ENCODE measurements at regions not wholly inside any gene's neighbourhood (a gene's known extent, or its start where the extent isn't known, plus 50 kb on each side); places are given as distances from the start of the nearest gene placed in this dataset.
A peak's percentile ranks its signal among the peaks of the same experiment; 100 is the strongest.
"Not testable (repeated sequence)": the region's sequence is repeated elsewhere in the genome, so short reads cannot be mapped to it uniquely, and the experiment has no call there.

DNA sequence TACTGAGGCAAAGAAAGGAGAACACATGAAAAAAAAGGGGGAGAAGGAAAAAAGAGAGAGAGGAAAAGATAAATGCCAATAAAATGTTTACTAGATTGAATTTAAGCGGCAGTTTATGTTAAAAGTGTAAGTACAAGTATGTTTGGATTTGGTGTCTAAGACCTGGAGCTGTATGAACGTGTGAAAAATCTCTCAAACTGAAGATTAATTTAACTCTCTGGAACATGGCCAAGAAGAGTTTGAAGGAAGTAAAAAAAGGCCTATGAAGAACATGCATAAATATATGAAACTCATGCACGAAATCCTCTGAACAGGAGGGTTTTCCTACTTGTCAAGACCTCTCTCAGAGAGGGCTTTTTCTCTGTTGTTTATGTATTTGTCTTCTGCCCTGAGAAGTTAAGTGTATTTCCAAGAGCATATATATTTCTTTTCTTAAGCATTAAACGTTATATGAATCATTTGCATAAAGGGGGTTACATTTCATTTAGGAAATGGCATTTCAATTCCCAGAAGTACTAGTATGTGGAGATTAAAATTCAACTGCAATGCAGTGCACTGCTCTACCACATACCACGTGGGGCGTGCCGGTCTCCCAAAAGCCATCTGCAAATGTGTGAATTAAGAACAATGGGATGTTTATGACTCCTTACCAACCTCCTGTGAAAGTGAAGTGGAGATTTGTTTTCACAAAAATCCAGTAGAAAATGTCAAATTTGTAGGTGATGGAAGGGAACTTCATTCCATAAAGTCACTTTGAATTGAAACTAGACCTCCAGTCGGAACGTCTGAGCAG, 281.1 kb upstream of the TRIB2 start:
- DNase-seq, result no peak

DNA sequence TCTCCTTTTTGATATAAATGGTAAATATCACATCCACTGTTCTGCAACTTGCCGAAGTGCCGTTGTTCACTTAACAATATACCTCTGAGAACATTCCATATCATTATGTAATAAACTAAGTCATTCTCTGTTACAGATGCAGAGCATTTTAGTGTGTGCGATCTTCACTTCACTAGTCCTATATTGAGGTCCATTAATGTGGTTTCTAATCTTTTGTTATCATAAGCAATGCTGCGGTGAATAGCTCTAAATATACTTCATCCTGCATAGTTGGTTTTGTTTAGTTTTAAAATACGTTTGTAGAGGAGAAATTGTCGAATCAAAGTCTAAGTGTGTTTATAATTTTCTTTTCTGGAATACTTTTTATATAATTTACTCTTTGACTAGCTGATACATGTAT, 280.3 kb upstream of the TRIB2 start:
- DNase-seq, result no peak

DNA sequence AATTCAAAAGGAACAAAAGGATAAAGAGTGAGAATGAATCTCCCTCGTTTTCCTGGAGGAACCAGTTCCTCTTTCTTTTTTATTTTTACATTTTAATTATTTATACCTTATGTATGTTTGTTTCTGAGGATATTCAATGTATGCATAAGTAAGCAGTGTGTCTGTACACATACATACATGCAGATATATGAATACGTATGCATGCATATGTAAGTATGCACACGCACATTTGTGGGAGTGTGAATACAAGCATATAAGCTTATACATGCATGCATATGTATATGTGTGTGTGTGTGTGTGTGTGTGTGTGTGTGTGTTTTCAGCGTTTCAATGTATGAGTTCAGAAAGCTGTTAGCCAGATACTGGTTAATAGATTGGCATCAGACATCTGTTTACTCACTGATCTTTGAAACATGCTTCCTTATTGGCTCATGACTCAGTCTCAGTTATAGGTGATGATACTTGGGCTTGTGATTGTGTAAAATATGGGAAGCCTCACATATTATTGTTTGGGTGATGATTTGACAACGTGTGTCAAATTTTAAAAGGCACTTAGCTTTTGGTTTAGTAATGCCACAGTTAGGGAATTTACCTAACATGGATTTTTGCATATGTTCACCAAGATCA, 279.7 kb upstream of the TRIB2 start:
- DNase-seq, result no peak

DNA sequence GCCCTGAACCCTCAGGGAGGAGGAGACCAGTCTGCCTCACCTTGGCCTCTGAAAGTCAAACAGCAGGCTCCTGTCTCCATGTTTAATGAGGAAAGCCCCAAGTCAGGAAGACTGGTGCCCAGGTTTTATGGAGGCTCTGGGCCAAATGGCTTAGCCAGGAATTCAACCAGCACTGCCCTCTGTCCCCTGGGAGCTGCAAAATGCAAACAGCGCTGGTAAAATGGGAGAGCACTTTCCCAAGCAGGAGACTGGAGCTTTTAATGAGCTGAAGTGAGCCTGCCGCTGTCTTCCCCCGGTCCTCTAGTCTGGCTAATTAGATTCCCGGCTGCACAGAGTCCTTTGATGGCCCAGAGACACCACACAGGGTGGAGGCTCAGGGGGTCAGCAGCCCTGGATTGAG, 276.0 kb upstream of the TRIB2 start:
- DNase-seq, result peak; percentile 78

DNA sequence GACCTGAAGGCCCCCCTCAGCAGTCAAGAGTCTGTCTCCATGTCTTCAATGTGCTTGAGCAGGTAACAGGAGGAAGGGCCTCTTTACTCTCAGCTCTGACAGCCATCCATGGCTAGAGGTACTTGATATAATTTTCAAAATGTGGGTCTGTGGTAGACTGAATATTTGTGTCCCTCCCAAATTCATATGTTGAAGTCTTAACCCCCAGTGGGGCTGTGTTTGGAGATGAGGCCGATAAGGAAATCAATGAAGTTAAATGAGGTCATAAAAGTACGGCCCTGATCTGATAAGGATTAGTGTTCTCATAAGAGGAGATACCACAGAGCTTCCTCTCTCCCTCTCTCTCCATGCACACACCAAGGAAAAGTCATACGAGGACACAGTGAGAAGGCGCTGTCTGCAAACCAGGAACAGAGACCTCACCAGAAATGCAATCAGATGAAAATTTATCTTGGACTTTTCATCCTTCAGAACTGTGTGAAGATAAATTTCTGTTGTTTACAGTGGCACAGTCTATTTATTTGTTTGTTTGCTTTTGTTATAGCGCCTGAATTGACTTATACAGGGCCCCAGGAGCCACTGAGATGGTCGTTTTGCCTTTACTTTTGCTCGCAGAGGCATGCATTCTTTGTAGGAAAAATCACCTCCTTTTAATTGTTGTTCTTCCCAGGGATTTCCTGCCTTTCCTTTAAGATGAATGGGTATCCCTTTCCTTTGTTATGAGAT, 274.8 kb upstream of the TRIB2 start:
- DNase-seq, result no peak

DNA sequence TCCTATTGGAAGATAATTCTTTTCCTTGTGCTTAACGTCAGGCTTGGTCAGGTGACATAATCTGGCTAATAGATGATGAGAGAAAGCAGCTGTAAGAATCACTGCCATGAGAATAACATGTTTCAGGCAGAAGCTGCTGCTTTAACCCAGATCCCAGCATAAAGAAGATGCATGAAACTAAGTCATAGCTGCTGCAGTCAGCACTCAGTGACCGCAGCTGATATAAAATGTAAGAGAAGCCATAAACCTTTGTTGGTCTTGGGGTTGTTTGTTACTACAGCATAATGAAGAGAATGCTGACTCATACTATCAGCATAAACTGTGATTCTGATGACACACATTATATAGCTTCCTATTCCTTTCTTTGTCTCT, 274.3 kb upstream of the TRIB2 start:
- no peak for DNase-seq

DNA sequence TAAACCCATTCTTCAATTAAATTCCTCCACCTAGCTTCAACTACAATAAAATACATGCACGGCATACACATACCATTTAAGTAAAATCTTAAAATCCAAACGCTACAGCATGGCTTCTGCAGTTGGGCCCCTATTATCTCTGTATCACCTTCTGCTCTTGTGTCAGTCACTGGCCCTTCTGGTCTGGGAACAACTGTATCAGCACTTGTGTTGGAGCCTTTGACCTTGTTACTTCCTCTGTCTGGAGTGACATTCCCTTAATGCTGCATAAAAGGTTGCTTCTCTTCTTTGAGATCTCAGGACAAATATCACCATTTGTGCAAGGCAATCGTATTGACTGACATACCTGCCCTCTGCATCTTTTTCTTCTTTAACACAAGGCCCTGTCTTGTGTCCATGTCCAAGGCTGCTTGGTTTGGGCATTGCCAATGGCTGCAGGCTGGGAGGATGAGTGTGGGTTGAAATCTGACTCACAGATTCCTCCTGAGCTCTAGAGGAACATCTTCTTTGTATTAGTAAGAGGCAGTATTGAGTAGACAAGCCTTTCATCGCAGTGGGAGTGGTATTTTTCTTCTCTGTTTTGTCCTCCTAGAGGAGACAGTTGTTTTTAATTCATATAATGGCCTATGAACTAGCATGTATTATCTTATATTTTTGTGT, 267.8 kb upstream of the TRIB2 start:
- DNase-seq, result no peak

DNA sequence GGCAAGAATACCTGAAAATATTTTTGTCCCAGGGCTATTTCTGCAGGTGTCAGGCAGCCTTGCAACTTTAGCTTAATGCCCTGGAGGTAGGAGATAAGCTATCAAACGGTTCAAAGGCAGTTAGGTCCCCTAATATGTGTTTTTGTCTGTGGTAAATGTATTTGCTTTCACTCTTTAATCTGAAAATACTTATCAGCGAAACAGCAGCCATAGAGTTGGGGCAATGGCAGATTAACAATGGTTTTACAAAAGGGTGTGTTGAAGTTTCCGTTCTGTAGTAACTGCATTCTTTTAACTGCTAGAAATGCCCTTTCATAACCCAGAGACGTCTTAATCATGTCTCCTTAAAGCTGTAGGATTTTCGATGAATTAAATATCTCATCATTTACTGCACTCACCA, 265.0 kb upstream of the TRIB2 start:
- DNase-seq, result no peak

DNA sequence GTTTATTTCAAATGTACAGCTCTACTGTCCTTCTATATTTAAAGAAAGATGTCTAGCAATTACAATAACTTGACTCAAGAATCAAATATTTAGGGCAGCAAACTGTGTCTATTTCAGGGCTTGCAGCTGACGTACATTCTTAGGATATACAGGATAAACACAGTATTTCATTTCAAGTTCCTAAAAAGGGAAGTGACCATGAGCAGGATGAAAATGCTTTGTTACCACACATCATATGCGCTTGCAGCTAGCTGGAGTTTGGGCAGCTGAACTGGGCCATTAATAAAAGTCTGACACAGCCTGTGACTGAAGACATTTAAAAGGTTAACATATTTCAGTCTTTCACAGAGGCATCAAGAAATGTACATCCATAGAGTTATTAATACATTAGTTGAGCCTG, 264.6 kb upstream of the TRIB2 start:
- no peak for DNase-seq

DNA sequence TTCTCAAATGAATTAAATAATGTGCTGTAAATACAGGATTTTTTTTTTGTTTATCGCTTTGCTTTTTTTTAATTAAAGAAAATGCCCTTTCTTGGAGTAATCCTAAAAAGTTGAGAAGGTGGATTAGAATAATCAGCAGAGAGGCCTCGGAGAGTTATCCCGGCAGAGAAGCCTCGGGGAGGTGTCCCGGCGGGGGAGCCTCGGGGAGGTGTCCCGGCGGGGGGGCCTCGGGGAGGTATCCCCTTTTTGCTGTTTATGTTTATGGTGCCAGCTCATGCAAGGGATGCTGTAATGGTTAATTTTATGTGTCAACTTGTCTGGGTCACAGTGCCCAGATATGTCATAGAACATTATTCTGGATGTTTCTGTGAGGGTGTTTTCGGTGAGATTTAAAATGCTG, 263.0 kb upstream of the TRIB2 start:
- no peak for DNase-seq

DNA sequence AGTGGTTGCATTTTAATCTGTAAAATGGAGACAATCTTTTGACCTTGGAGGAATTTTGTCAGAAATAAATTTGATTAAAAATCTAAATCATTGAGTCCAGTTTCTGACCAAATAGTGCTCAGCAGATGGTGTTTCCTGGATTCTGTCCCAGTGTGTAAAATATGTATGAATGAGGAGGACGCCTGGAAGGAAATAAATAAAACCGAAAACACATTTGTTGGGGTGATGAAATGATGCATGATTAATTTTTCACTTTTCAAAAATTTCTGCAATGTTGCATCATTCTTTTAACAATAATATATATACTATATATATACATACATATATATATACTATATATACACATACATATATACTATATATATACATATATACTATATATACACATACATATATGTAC, 261.1 kb upstream of the TRIB2 start:
- no peak for DNase-seq

DNA sequence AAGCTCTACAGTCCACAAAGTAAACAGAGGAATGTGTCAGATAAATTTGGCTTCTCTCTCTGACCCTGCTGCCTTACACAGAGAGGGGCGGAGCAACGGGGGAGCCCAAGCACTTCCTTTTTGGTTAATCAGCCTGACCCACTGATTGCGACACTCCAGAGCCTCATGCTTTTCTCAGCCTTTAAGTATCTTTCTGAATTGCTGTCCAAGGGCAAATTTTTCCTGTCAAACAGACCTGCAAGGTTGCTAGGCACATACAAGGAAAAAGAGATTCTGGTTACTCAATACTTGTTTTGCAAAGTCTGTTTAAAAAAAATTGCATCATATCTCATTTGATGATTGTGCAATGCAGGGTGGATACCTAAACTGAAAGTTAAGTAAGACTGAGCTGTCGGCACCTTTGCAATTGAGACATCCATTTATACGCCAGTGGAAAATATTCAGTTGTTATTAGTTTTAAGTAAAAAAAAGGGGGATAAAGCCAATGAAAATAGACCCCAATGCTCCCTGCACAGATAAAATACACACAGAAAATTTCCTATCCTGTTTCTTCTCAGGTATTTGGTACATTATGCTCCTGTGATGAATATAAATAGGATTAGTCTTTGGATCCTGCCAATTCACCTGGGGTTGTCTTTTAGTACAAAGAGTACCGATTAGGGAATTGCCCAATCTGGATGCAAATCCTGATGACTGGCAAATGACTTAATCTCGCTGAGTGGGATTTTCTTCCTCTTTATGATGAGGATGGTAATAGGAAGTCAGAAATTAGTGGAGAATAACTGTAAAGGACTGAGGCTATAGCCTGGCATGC, 260.2 kb upstream of the TRIB2 start:
- DNase-seq, result no peak

DNA sequence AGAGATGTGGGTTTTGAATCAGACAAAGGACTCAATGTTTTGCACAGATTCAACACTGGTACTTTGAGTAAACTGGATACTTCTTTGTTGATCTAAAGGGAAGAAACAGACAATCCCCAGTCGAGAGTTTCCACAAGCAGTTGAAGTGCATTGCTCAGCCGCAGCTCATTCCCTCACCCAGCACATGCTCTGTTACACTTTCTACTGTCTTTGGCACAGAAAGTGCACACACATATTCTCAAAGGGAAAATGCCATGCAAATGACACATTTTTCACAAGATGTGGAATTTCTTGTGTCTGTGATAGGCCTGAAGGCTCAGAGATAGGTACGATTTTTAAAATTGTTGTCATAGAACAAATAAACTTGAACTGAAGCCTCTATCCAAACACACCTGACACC, 258.9 kb upstream of the TRIB2 start:
- DNase-seq, result no peak

DNA sequence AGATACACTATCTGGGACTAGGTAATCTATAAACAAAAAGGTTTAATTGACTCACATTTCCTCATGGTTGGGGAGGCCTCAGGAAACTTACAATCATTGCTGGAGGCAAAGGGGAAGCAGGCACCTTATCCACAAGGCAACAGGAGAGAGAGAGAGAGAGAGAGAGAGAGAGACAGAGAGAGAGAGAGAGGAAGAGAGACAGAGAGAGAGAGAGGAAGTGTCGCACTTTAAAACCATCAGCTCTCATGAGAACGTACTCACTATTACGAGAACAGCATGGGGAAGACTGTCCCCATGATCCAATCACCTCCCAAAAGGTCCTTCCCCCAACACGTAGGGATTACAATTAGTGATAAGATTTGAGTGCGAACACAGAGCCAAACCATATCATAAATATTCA, 253.5 kb upstream of the TRIB2 start:
- no peak for DNase-seq

DNA sequence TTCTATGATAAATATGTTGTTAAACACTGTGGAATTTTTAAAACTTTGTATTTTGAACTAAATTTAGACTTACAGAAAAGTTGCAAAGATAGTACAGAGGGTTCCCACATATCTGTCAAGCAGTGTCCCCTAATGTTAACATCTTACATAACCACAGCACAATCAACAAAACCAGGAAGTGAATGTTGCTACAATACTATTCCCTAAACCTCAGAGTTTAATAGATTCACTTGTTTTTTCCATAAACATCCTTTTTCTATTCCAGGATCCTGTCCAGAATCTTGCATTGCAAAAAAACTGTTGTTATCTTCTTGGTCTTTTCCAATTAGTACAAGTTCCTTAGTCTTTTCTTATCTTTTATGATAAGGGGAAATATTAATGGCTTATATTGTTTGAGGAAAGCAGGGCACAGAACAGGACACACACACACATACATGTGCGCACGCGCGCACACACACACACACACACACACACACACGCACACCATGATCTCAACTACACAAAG, 251.1 kb upstream of the TRIB2 start:
- no peak for DNase-seq

DNA sequence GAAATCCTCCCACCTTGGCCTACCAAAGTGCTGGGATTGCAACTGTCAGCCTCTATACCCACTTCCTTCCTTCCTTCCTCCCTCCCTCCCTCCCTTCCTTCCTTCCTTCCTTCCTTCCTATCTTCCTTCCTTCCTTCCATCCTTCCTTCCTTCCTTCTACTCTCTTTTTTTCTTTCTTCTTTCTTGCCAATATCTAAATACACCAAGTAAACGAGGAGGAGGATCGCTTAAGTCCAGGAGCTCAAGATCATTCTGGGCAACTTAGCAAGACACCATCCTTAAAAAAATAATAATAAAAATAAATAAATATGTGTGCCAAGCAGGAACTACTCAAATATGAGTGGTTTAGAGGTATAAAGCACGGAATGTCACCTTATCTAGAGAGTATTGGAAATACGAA, 249.4 kb upstream of the TRIB2 start:
- DNase-seq, result no peak

DNA sequence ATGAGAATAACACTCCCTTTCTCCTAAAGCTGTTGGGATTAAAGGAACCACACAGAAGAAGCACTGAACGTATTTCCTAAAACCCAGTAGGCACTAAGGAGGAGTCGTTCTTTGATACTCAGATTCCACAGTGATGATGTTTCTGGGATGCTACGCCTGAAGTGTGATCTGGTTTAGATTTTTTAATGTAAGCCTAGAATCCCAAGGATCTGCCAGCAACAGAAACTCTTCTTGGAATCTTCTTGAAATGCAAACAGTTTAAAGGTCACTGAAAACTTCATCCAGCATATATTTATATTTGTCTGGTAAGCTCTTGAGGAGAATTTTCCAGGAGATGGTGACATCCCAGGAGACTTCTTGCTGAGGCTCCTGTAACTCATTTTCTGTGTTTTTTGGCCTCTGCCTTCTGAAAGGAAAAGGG, 247.6 kb upstream of the TRIB2 start:
- no peak for DNase-seq

DNA sequence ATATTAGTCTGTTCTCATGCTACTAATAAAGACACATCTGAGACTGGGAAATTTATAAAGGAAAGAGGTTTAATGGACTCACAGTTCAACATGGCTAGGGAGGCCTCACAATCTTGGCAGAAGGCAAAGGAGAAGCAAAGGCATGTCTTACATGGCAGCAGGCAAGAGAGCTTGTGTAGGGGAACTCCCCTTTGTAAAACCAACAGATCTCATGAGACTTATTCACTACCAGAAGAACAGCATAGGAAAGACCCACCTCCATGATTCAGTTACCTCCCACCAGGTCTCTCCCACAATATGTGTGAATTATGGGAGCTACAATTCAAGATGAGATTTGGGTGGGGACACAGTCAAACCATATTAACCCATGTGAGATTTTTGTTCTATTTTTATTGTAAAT, 244.5 kb upstream of the TRIB2 start:
- not testable (repeated sequence) for DNase-seq

DNA sequence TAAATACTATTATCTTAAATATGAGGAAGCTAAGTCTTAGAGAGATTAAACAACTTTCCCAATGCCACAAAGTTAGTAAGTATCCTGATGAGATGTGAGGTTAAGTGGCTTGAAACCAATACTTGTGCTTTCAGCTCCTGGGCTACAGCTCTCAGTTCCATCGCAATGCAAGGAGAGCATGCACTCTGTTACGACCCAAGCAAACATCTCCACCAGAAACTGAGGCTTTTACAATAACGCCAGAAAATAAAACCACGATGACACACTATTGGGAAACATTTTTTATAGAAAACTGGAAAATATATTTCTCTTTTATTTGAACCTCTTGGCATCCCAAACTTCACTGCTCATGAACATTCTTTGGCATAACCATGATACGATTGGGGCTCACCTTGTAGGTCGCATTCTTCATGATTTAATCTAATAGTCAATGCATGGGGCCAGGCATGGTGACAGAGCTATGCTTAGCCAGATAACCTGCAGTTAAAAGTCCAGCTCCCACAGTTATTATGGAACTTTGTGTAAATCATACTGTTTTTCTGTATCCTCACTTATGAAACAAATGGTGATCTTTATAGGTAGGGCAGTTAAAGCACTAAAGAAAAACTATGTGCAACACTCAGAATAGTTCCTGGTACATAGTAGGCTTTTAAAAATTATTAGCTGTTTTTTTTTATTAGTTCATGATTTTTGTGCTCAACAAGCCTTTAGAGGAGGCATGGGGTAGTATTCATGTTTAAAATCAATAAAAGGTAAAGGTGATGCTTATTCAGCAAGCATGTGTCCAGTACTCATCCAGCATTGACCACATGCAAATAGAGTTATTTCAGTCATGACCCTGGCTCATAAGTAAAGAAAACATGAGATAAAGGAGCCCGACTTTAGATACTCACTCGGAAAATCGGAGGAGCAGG, 238.3 kb upstream of the TRIB2 start:
- no peak for DNase-seq

DNA sequence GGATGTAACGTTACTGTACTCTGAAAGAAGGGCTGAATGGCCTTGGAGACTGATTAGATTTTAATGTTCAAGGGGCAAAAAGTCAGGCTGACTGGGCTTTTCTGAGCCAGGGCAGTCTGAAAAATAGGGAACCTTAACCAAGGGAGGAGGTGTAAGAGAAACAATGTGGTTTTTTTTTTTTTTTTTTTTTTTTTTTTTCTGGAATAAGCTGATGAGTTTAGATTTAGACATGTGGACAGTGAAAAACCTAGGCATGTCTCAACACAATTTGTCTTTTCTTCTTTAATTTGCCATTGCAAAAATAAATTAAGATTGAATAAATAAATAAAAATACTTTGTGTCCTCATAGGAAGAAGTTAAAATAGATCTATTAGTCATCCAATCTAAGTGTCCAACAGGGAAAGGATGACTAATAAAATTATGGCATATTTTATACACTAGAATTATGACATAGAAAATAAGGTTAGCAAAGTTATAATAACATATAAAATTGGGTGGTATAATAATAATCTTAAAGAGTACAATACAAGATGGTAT, 237.6 kb upstream of the TRIB2 start:
- DNase-seq, result no peak

DNA sequence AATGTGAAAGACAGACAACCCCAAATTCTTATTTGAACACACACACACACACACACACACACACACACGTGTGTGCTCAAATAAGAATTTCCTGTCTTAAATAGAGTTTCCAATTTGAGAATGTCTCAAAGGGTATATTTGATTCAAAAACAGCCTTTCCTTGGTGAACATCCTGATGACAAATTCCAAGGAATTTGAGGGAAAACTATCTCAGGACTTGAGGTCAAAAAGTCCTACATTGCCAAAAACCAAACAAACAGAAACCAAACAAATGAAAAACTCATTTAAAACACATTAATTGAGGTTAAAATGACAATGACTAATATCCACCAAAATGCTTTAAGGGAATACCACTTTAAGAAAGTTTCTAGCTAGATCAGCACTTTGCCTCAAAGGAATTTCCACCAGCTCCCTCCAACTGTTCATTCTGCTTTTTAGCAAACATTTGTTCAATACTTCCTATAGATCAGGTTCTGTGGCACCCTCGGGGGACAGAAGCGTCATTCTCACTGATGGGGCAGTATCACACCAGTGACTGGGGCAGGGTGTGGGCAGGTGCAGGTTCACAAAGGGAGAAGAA, 232.1 kb upstream of the TRIB2 start:
- no peak for DNase-seq
